D341Med (cell line): ENCODE measurements at regions not wholly inside any gene's neighbourhood (a gene's known extent, or its start where the extent isn't known, plus 50 kb on each side); places are given as distances from the start of the nearest gene placed in this dataset.

ENCODE experiments used
- DNase-seq: peaks from one replicate; pipeline ENCODE4 v3.0.0; 2012; ENCODE audit warnings: low spot score

DNA sequence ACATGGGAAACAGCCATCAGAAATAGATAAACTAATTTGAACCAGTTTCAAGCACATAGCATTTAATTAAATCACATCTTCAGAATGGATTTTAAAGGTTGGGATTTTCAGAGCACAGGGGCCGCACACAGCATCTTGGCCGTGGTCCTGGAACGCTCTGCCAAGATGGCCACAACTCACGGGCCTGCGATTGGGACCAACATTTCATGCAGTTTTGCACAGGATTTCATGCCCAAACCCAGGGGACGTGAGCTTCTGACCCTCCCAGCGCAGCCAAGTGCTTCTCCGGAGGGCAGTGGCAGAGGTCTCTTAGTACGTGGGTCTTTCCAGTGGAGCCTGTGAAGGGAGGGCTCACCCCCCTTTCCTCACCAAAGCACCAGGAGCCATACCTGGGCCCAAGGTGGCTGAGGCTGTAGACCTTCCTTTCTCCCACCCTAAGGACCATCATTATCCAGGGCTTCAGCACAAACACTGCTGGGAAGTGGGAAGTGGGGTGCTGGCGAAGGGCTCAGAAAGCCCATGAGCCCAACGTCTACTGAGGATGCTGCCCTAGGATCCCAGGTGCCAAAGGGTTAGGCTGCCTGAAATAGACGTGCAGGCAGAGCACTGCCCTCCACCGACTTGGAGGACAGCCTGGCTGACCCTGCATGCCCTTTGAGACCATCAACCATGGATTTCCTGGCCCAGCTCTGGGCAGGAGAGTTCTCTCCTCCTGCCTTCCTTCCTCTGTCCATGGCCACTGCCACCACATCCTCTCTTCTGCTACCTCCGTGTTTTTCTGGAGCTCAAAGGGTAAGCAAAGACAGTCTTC, 611.2 kb upstream of the MGMT start:
- no peak for DNase-seq

DNA sequence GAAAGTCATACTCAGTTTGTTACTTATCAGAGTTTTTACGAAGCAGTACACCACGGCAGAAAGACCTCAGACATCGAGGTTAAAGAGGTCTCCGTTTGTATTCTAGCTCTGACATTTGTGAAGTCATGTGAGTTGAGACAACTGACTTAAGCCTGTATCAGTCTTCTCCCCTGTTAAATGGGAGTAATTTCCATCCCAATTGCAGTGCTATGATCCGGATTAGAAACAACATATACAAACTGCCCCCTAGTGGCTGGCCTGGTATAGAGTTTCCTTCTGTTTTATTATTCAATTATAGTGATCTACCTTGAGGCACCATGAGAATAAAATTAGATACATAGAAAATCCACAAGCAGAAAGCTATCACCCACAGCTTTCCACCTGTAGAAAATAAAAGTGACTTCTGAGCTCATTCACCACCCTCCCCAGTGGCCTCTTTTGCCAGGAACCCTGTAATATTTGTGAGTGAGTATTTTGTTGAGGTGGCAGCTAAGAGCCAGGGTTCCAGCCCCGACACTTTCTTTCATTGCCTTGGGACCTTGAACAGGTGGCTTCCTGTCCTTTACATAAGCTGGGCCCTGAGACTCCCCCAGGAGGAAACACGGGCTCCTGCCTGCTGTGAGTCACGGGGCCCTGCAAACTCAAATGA, 607.2 kb upstream of the MGMT start:
- DNase-seq: no peak

DNA sequence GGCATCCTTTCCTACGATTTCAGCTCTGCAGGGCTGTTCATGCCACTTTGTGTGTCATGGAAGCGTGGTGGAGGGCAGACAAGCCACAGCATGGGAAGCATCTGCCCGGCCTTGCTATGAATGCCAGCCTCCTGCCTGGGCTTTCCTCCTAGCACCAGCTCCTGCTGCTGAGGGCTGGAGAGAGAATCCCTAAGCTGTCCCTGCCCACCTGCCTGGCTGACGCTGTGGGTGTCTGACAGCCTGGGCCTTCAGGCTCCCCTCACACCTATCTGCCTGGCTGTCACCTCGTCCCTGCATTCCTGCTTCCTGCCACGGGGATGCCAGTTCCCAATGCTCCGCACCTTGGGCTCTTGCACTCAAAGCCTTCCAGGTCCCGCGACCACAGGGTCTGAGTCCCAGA, 606.5 kb upstream of the MGMT start:
- no peak for DNase-seq

DNA sequence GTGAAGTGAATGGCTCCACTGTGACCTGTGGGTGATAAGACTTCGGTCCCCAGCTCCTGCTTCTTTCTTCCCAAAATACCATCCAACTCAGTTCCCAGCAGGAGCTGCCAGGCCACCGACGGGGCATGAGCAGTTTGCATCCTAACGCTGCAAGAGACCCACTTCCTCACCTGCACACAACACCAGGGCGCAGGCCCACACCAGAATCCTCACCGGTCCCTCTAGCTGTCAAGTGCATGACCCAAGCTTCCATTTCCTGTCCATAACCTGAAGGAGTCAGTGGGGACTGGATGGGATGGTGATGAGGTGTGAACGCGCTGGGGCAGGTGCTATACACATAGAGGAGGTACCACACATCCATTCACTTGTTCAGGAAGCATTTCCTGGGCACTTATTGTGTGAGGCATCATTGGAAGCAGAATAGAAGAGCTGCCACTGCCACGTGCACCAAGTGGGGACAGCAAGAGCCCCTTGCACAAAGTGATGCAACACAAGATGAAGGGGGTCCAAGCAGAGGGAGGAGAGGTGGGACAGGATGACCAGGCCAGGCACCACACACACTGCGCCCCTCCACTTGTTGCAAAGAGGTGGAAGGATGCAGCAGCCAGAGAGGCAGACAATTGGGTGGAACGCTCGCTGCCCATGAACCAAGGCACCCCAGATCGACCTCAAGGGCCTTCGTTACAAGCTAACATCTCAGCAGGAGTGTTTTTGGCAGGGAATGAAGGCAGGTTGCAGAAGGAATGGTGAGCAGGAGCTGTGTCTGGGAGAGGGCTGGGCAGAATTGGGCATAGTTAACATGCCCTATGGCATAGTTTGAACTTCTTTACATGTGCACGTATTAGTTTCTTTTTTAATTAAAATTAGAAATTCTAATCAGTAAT, 605.8 kb upstream of the MGMT start:
- DNase-seq: no peak

DNA sequence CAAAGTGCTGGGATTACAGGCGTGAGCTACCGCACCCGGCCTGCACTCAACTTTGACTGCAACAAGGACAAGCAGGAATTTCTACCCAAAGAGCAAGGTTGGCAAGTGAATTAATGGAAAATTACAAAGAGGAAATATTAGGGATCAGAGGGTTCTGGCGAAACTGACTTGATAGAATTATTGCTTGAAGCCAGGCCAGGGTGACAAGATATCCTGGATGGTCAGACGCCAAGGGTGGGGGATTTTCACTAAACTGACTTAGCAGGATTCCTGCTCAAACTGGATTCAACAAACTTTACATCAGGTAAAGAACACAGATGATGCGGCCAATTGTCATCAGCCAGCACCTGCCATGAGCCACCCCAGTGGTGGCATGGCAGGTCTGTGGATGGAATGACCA, 603.6 kb upstream of the MGMT start:
- DNase-seq: no peak

DNA sequence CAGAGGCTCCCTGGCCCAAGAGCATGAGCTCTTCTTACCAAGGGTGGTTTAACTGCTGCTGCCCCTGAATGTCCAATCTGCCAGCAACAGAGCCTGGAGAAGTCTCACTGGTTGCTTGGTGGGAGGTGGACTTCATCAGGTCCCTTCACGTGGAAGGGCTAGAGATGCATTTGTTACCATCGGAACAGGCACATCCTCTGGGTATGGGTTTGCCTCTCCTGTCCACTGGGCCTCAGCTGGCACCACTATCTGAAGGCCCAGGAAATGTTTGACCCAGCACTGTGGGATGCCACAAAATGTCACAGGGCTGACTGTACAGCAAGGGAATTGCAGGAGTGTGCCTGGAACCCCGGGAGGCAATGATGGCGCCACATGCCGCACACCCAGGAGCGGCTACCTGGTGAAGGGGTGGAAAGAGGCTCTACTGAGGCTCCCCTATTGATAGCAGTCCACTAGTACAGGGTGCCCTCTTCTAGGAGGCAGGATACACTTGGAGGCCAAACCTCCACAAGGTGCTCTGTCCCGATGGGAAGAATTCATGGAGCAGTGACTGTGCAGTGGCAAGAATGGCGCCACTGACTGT, 603.1 kb upstream of the MGMT start:
- DNase-seq: no peak

DNA sequence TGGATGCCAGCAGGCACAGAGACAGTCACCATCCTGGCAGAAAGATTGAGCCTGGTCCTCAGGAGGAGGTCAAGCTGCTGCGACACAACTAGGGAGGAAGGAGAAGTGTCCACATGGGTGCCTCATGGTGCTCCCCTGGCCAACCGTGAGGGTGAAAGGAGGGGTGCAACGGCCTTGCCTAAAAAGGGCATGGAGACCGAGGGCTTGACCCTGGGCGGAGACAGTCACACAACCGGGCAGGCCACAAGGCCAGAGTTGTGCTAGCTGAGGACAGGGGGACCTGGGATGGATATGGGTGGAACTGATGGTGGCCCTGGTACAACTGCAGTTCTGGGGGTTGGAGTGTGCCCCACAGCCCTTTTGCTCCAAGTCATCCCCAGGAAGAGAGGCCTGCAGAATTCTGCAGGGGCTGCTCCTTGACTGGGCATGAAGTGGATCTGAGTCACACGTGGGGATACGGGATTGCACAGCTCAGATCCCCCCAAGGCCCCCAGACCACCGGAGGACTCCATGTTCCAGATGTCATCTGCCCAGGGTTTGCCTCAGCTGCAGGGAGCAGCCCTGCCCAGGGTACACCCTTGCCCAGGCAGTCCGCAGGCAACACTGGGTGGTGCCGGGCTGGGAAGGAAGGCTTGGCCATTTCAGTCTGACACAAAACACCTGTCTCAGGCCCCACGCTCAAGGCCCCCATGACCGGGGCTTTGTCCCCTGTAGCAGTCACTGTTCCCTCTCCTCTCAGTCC, 602.3 kb upstream of the MGMT start:
- DNase-seq: no peak

DNA sequence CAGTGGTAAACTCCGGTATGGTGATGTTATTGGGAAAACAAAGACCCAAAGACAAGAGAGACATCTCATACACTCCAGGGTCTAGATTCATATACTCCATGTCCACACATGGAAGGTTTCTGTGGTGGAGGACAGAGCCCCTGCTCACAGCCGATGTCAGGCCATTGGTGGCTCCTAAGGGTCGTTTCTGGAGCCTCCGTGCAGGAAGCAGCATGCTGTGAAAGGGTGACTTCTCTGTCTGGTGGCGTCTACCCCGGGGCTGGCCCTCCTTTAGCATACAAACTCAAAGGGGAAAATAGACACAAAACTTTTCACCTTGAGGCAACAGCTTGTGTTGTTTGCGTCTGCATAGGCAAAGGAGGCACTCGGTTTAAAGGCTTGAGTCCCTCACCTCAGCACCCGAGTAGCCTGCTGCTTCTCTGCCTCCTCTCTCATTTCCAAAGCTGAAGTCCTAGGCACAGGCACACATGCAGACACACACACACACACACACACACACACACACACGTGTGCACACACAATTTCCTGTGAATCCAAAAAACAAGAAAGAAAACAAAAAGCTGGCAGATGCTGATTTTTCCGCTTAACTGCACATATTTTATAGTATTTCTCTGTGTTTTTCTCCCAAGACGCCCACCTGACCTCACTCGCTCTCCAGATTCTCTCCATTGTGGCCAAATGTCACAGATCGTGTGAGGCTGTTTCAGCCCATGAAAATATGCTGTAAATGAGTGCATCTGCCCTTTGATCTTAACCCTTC, 601.4 kb upstream of the MGMT start:
- no peak for DNase-seq

DNA sequence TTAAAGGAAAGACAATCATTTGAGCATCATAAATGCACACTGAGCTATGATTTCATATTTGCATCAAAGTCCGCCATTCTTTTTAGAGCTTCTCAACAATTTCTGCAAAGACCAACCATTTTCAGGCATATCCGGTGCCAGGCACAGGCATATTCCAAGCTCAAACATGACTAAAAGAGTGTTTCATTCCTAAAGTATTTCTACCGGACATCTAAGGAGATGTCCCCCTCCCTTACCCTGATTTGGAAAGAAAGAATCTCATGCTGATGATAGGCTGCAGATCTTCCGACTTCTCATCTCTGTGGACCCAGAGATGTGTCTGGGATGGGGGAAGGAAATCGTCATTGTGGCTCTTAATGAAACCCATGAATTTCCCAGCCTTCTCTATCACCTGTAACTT, 600.5 kb upstream of the MGMT start:
- no peak for DNase-seq

DNA sequence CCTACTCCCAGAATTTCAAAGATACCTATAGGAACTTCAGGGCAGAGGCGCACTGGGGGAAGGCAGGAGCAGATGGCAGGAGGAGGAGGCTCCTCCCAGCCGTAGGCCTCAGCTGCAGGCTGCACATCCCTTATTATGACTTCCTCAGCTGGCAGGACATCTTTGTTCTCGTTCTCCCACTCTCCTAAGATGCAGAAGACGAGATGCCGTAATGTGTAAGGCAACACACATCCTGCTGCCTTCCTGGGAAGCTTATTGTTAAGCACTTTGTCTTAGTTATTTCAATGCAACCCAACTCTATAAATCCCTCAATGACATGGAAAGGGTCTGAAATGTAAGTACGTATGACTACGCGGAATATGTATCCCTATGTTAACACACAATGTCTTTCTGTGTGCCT, 599.8 kb upstream of the MGMT start:
- DNase-seq: no peak

DNA sequence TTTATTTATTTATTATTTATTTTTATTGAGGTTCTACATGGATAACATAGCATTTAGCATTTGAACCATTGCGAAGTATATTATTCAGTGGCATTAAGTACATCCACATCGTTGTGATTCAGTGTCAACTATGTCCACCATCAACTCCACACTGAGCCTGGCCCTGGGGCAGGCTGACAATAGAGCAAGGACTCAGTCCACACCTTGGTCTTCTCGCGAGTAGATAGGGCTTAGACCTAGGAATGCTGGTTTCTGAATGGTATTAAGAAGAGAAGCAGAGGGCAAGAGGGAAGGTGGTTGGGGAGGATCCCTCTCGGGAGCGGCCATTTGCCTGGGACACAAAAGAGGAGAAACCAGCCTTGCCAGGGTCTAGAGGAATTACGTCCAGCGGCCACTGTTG, 599.2 kb upstream of the MGMT start:
- no peak for DNase-seq

DNA sequence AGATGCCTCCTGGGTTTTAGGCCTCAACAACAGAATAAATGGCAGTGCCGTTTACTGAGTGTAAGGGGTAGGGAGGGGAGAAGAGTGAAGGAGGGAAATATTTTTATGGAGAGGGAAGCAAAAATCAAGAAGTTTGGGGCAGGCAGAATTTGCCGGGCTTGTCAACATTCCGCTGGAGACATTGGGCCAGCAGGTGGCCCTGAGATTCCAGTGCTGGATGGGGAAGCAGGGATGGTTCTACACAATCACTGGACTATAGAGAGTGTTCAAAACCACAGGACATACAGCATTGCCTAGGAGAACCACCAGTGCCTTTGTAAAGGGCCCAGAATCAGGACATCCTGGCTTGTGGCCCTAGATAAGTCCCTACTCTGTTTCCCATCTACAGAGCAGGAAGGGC, 598.6 kb upstream of the MGMT start:
- no peak for DNase-seq

DNA sequence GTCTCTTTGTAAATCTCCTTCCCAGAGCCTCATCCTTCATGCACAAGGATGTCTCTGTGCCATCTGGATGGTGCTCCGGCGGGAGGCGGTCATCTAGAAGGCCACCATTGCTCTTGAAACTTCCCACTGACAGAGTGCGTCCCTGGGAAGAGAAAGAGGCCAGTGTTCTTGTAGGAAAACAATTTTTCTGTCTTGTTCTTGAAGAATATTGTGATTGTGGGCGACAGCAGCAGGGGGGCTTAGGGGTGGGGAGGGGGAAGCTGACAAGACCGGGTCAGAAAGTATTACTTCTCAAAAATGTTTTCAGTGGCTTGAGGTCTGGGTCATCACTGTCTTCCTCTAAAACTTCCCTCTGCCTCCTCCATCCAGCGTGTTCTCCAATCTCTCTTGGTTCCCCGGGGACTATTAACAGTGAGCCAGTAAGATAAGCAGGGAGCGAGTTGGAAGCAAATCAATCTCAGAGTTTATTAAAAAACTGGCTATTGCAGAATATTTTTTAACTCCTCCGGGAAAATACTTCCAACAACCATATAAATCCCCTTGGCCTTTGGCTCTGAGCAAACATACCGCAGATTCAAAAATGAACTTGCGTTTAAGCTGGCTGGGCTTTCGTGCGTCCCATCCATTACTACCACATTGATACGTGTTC, 597.8 kb upstream of the MGMT start:
- DNase-seq: no peak

DNA sequence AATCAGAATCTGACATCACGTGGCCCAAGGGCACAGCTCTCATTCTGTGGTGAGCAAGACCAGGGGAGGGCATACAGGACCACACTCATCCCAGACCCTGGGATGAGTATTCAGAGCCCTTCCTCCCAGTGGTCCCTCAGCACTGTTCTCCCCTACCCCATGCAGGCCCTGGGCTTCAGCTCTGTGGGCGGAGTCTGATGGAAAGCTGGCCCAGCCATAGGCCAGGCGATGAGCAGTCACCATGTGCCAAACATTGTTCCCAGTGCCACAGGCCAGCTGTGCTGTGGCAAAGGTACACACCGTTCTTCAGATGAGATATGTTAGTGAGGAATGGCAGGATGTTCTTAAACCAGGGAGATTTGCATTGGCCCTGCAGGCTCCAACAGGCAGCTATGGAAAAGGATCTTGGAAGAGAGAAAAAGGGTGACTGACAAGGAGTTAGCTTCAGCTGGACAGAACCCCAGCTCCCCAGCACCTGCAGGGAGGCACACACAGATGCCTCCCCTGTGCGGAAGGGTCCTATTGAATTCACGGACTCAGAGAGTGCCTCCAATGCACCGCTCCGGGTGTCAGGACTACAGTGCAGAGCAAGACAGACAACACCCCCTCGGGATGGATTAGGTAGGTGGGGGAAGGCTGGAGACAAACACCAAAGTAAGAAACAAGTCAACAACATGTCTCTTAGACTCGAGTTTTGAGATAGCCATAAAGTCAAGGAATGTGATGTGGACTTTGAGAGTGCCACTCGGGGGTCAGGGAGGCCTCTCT, 596.0 kb upstream of the MGMT start:
- no peak for DNase-seq

DNA sequence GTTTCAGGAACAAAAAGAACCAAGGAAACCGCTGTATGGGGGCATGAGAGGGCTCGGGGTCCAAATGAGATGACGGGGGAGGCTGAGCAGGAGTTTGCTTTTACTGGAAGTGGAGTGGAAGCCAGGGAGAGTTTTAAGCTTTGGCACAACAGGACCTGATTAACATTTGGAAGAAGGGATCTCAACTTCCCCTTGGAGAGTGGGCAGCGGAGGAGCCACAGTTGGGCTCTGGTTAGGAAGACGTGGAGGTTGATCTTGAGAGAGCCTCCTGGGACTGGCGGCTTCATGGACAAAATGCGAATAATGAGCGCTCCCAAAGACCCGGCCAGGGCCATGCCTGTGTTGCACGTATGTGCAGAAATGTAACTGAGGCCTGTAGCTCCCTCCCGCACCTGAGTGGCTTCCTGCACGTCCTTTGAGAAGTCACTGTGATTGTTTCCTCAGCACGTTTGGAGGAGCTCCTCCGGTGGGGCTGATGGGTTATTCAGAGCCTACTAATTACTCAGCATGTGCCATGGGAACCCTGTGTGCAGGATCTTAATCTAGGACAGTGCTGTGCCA, 595.3 kb upstream of the MGMT start:
- DNase-seq: no peak

DNA sequence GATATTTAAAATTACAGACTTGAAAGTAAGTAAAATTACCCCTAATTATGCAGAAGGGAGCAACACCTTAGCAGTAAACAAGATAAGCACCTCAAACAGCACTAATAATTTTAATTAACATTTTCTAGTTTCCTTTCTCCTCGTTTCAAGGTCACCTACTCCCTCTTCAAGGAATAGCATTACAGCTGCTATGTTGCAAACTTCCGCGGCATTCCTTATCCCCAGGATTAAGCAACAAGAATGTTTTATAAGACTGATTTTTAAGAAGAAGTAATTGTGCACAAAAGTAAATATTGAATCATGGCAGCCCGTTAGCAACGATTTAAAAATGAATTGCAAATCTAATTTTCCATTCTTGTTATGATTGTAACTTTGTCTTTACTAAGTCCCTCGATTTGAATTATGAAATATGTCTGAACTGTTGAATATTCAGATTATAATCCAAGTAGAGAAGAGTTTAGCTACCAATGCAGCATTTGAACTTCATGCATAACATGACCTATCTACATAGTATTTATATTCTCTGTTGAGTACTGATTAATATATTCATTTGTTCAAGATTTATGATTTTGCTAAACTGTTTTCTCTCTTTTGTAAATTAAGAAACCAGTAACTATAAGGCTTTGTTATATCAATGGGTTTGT, 593.5 kb upstream of the MGMT start:
- no peak for DNase-seq

DNA sequence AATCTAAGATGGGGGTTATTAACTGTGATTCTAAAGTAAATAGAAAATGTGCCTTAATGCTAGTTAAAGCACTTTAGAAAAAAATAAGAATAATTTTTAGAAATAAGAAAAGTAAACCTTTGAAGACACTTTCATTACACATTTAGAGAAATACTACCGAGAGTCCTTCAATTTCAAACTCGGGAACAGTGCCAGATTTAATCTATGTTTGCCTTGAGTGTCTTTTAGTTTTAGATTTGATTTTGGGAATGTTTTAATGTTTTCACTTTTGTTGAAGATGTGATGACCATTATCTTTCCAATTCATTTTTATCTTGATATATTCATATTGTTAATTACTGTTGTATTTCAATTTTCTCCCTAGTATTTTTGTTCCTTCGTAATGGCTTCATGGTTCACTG, 592.7 kb upstream of the MGMT start:
- DNase-seq: no peak

DNA sequence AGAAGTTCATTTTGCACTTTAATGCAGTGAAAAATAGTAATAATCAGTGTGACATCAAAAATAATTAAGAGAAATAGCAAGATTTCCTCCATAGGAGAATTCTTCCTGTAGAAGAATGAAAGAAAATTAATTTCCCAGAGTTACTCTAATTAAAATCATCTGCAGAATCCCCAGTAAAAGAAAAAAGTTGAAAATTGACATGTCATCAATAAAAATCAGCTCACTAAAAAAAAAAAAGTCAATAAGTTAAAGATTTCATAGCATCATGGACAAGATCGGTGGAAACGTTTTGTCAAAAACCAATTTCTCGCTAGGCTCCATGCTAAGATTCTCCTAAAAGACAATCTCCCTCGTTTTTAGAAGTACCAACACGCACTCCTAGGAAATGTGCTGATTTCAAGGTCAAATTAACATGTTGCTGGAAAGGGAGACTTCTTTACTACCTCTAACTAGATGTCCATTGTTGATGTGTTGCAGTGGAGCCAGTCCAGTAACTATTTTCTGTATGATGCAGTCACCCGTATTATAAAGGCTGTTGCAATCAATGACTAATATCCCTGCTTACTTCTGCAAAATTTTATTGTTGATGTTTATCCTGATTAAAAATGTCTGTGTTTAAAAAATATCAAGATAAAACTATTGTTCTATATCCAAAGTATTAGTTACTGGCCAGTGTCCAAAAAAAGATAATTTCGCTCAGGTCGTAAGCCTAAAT, 591.9 kb upstream of the MGMT start:
- no peak for DNase-seq
